ENCODE measurements at regions not wholly inside any gene's neighbourhood (a gene's known extent, or its start where the extent isn't known, plus 50 kb on each side); places are given as distances from the start of the nearest gene placed in this dataset.

DNA sequence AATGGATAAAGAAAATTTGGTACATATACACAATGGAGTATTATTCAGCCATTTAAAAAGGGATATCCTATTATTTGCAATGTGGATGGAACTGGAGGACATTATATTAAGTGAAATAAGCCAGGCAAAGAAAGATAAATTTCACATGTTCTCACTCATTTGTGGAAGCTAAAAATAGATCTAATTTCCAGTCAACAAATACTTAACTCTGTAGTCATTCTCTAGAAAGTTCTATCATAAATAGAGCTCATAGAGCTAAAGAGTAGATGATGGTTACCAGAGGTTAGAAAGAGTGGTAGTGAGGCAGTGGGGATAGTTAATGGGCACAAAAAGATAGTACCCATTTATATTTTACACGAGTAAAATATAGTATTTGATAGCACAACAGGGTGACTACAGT, 104.2 kb upstream of the SLC13A1 start:
- Histone ChIP-seq H3K27me3 (replicated peaks in 1 of 2; ENCODE audit: control insufficient read depth in 2 of 2, insufficient read depth in 2 of 2, low read length in 1 of 2) (no peaks in the 10 kb centered on the region), H3K79me2 (ENCODE audit: control insufficient read depth, insufficient read depth, low read length) (no peaks in the 10 kb centered on the region), H3K4me1 (ENCODE audit: control insufficient read depth, insufficient read depth, low read length) (no peaks in the 10 kb centered on the region), H3K9ac (ENCODE audit: control insufficient read depth, insufficient read depth, low read length) (no peak overlapping the region), H3K4me3 (no peak overlapping the region), H3K4me2 (ENCODE audit: control insufficient read depth, insufficient read depth) (no peak overlapping the region), H3K27ac (ENCODE audit: control insufficient read depth, insufficient read depth) (no peak overlapping the region), H3K36me3 (ENCODE audit: control insufficient read depth in 2 of 2, insufficient read depth in 2 of 2, low read length in 1 of 2) (no peaks in the 10 kb centered on the region), H2AFZ (ENCODE audit: control insufficient read depth, low read depth, low read length) (no peak overlapping the region), H4K20me1 (ENCODE audit: control insufficient read depth, insufficient read depth) (no peaks in the 10 kb centered on the region), H3K9me3 (replicated peaks; ENCODE audit: control insufficient read depth, insufficient read depth, low read length) (no peaks in the 10 kb centered on the region)
- FAIRE-seq (no peak), ATAC-seq (no peak), DNase-seq (ENCODE audit: low read depth, low spot score) (no peak)
- RAD21 ChIA-PET (ENCODE audit: unreplicated experiment), result no interaction called here
- TF ChIP-seq, protein P1, sequence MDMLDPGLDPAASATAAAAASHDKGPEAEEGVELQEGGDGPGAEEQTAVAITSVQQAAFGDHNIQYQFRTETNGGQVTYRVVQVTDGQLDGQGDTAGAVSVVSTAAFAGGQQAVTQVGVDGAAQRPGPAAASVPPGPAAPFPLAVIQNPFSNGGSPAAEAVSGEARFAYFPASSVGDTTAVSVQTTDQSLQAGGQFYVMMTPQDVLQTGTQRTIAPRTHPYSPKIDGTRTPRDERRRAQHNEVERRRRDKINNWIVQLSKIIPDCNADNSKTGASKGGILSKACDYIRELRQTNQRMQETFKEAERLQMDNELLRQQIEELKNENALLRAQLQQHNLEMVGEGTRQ (IDR thresholded peaks at IDR 0.05; ENCODE audit: borderline replicate concordance, low read depth, low read length), result no peak
- no peak for TF ChIP-seq NRF1 (conservative IDR thresholded peaks at IDR 0.05; ENCODE audit: low read depth, low read length)
- TF ChIP-seq NFXL1 (IDR thresholded peaks at IDR 0.05; ENCODE audit: borderline replicate concordance), result no peak
- no peak for TF ChIP-seq HDAC6 (IDR thresholded peaks at IDR 0.05; ENCODE audit: unreplicated experiment)
- no TSS peak for BruUV-seq (replicated peaks)
- POLR2A ChIA-PET, result no interaction called here
- intact Hi-C loops (cut with micrococcal nuclease; ENCODE audit: unreplicated experiment), result no loop called here
- SMC1A ChIA-PET (ENCODE audit: uncharacterized antibody, unreplicated experiment), result interaction anchor here (2.1 kb wide), 1 partner anchor 11 kb away, joined by 11 read pairs; no protein-coding TSS in a partner anchor
- in situ Hi-C loops (cut with MboI), result no loop called here
- CTCF ChIA-PET, result no interaction called here
- WGBS (ENCODE audit: insufficient coverage, insufficient replicate concordance, low lambda C conversion rate, missing lambda C conversion rate), result 0% methylated on average over 1 of the region's 1 CpG

DNA sequence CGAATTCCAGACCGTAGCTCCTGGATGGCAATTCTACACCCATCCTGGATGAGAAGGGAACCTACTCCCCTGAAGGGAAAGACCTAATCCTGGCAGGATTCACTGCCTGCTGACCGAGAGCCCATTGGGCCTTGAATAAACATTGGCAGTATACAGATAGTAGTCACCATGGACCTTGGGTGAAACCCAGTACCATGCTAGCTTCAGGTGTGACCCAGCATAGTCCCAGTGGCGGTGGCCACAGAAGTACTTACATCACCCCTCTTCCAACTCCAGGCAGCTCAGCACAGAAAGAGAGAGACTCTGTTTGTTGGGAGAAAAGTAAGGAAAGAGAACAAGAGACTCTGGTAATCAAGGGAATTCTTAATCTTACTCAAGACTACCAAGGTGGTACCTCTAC, 97.2 kb upstream of the SLC13A1 start:
- in situ Hi-C loops (cut with MboI) (no loop called here), intact Hi-C loops (cut with micrococcal nuclease; ENCODE audit: unreplicated experiment) (no loop called here)
- POLR2A ChIA-PET, result no interaction called here
- H3K27ac ChIP-seq (ENCODE audit: control insufficient read depth, insufficient read depth), result no peak overlapping the region
- no peak overlapping the region for H3K9ac ChIP-seq (ENCODE audit: control insufficient read depth, insufficient read depth, low read length)
- no peak overlapping the region for H2AFZ ChIP-seq (ENCODE audit: control insufficient read depth, low read depth, low read length)
- no peak overlapping the region for H3K4me3 ChIP-seq
- SMC1A ChIA-PET (ENCODE audit: uncharacterized antibody, unreplicated experiment), result no interaction called here
- no peaks in the 10 kb centered on the region for H3K9me3 ChIP-seq (replicated peaks; ENCODE audit: control insufficient read depth, insufficient read depth, low read length)
- H3K79me2 ChIP-seq (ENCODE audit: control insufficient read depth, insufficient read depth, low read length), result no peaks in the 10 kb centered on the region
- no peaks in the 10 kb centered on the region for H3K4me1 ChIP-seq (ENCODE audit: control insufficient read depth, insufficient read depth, low read length)
- H4K20me1 ChIP-seq (ENCODE audit: control insufficient read depth, insufficient read depth), result no peaks in the 10 kb centered on the region
- DNase-seq (ENCODE audit: low read depth, low spot score) (no peak), FAIRE-seq (no peak), ATAC-seq (no peak)
- H3K36me3 ChIP-seq (ENCODE audit: control insufficient read depth in 2 of 2, insufficient read depth in 2 of 2, low read length in 1 of 2), result no peaks in the 10 kb centered on the region
- no peaks in the 10 kb centered on the region for H3K27me3 ChIP-seq (replicated peaks in 1 of 2; ENCODE audit: control insufficient read depth in 2 of 2, insufficient read depth in 2 of 2, low read length in 1 of 2)
- CTCF ChIA-PET, result interaction anchor here (1.0 to 1.4 kb wide), 2 partner anchors 9 to 12 kb away, joined by 3 read pairs; no protein-coding TSS in a partner anchor
- BruUV-seq (replicated peaks), result no TSS peak
- RAD21 ChIA-PET (ENCODE audit: unreplicated experiment), result no interaction called here
- 26% methylated on average over 4 of the region's 4 CpGs for WGBS (ENCODE audit: insufficient coverage, insufficient replicate concordance, low lambda C conversion rate, missing lambda C conversion rate)
- H3K4me2 ChIP-seq (ENCODE audit: control insufficient read depth, insufficient read depth), result no peak overlapping the region
- TF ChIP-seq, protein P2, sequence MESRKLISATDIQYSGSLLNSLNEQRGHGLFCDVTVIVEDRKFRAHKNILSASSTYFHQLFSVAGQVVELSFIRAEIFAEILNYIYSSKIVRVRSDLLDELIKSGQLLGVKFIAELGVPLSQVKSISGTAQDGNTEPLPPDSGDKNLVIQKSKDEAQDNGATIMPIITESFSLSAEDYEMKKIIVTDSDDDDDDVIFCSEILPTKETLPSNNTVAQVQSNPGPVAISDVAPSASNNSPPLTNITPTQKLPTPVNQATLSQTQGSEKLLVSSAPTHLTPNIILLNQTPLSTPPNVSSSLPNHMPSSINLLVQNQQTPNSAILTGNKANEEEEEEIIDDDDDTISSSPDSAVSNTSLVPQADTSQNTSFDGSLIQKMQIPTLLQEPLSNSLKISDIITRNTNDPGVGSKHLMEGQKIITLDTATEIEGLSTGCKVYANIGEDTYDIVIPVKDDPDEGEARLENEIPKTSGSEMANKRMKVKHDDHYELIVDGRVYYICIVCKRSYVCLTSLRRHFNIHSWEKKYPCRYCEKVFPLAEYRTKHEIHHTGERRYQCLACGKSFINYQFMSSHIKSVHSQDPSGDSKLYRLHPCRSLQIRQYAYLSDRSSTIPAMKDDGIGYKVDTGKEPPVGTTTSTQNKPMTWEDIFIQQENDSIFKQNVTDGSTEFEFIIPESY (IDR thresholded peaks at IDR 0.05), result no peak
- TF ChIP-seq CBX5 (IDR thresholded peaks at IDR 0.05; ENCODE audit: low read depth) (no peak), SIX5 (IDR thresholded peaks at IDR 0.05; ENCODE audit: low read depth, low read length, severe bottlenecking) (no peak), PAX5 (IDR thresholded peaks at IDR 0.05; ENCODE audit: borderline replicate concordance, low read depth, low read length) (no peak), ZNF217 (IDR thresholded peaks at IDR 0.05) (no peak)
- TF ChIP-seq, protein P3, sequence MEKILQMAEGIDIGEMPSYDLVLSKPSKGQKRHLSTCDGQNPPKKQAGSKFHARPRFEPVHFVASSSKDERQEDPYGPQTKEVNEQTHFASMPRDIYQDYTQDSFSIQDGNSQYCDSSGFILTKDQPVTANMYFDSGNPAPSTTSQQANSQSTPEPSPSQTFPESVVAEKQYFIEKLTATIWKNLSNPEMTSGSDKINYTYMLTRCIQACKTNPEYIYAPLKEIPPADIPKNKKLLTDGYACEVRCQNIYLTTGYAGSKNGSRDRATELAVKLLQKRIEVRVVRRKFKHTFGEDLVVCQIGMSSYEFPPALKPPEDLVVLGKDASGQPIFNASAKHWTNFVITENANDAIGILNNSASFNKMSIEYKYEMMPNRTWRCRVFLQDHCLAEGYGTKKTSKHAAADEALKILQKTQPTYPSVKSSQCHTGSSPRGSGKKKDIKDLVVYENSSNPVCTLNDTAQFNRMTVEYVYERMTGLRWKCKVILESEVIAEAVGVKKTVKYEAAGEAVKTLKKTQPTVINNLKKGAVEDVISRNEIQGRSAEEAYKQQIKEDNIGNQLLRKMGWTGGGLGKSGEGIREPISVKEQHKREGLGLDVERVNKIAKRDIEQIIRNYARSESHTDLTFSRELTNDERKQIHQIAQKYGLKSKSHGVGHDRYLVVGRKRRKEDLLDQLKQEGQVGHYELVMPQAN (conservative IDR thresholded peaks at IDR 0.05), result no peak
